Upper lobe of right lung (tissue), 1 donor: ENCODE measurements at regions not wholly inside any gene's neighbourhood (a gene's known extent, or its start where the extent isn't known, plus 50 kb on each side); places are given as distances from the start of the nearest gene placed in this dataset.

Source experiments
- ATAC-seq: fragments of 200-7000 bp; cut with Tn5 transposase; one replicate; pipeline ENCODE4 v1.9.1; 2020; ENCODE audit warnings: mild to moderate bottlenecking, moderate library complexity
- DNase-seq: peaks from one replicate; pipeline ENCODE4 v3.0.0-alpha.2; 2020
- H3K27ac ChIP-seq: fragments of 200-600 bp; one replicate; pipeline ENCODE4 v1.8.0; 2022
- H3K27me3 ChIP-seq: fragments of 200-600 bp; one replicate; pipeline ENCODE4 v1.8.0; 2022; ENCODE audit warnings: mild to moderate bottlenecking
- H3K36me3 ChIP-seq: fragments of 200-600 bp; one replicate; pipeline ENCODE4 v1.8.0; 2022
- H3K4me1 ChIP-seq: fragments of 200-600 bp; one replicate; pipeline ENCODE4 v1.8.0; 2022
- H3K4me3 ChIP-seq: fragments of 200-600 bp; one replicate; pipeline ENCODE4 v1.8.0; 2022; ENCODE audit warnings: mild to moderate bottlenecking
- H3K9me3 ChIP-seq: fragments of 200-600 bp; one replicate; pipeline ENCODE4 v1.8.0; 2022
- CTCF ChIP-seq: fragments of 200-600 bp; IDR thresholded peaks from one replicate; pipeline ENCODE4 v1.8.0; 2022; ENCODE audit warnings: antibody characterized with exemption
- intact Hi-C: fragments of 100-400 bp; cut with DNase I; formaldehyde crosslinking; loops from one replicate; pipeline ENCODE4 v1.11.0; 2022
- donor health status: DM: no; HTN: yes; CAD: no; lungs with severe emphysema.

- no peak for ATAC-seq
These were observed 106.2 kb downstream of the PRDM9 start for GRCh38 chr5:23613566-23613965.

GRCh38 chr5:23614422-23614821, 107.0 kb downstream of the PRDM9 start:
- no peak for TF ChIP-seq CTCF
- intact Hi-C loops = no loop called here
- DNase-seq (no peak), ATAC-seq (no peak)
- Histone ChIP-seq H3K36me3 (no peaks in the 10 kb centered on the region), H3K9me3 (no peaks in the 10 kb centered on the region), H3K4me1 (no peaks in the 10 kb centered on the region), H3K27me3 (no peaks in the 10 kb centered on the region), H3K4me3 (no peak overlapping the region), H3K27ac (no peak overlapping the region)

More at GRCh38 chr5:23613566-23613965, 106.2 kb downstream of the PRDM9 start:
- DNase-seq = no peak
- no peaks in the 10 kb centered on the region for H3K36me3 ChIP-seq
- intact Hi-C loops = no loop called here
- no peaks in the 10 kb centered on the region for H3K9me3 ChIP-seq
- H3K4me3 ChIP-seq = no peak overlapping the region
- H3K27me3 ChIP-seq = no peaks in the 10 kb centered on the region
- no peak overlapping the region for H3K27ac ChIP-seq
- H3K4me1 ChIP-seq = no peaks in the 10 kb centered on the region
- no peak for TF ChIP-seq CTCF

GRCh38 chr5:23626961-23627360, 119.6 kb downstream of the PRDM9 start:
- no peak overlapping the region for H3K4me3 ChIP-seq
- TF ChIP-seq CTCF = no peak
- intact Hi-C loops = no loop called here

GRCh38 chr5:23627976-23628375, 120.6 kb downstream of the PRDM9 start:
- TF ChIP-seq CTCF = no peak
- Histone ChIP-seq H3K4me3 (no peak overlapping the region), H3K27me3 (no peaks in the 10 kb centered on the region), H3K36me3 (no peaks in the 10 kb centered on the region), H3K9me3 (no peaks in the 10 kb centered on the region), H3K4me1 (no peaks in the 10 kb centered on the region), H3K27ac (no peak overlapping the region)
- DNase-seq = no peak
- no peak for ATAC-seq
- intact Hi-C loops = no loop called here

More at GRCh38 chr5:23626961-23627360, 119.6 kb downstream of the PRDM9 start:
- Histone ChIP-seq H3K27me3 (no peaks in the 10 kb centered on the region), H3K9me3 (no peaks in the 10 kb centered on the region), H3K27ac (no peak overlapping the region), H3K36me3 (no peaks in the 10 kb centered on the region), H3K4me1 (no peaks in the 10 kb centered on the region)
- DNase-seq (no peak), ATAC-seq (no peak)

- DNase-seq (no peak), ATAC-seq (no peak)
- Histone ChIP-seq H3K4me3 (no peak overlapping the region), H3K9me3 (no peaks in the 10 kb centered on the region), H3K27ac (no peak overlapping the region), H3K36me3 (no peaks in the 10 kb centered on the region), H3K4me1 (no peaks in the 10 kb centered on the region), H3K27me3 (no peaks in the 10 kb centered on the region)
- intact Hi-C loops = no loop called here
- no peak for TF ChIP-seq CTCF
These were observed 122.0 kb downstream of the PRDM9 start for GRCh38 chr5:23629396-23629795.
